GM19455 (cell line): ENCODE measurements at regions not wholly inside any gene's neighbourhood (a gene's known extent, or its start where the extent isn't known, plus 50 kb on each side); places are given as distances from the start of the nearest gene placed in this dataset.

Source experiments
- ATAC-seq: cut with Tn5 transposase; IDR thresholded peaks from one replicate; pipeline ENCODE4 v1.9.1; 2021; ENCODE audit not compliant: unreplicated experiment

GRCh38 chr20:39547546-39548408 lies 585.6 kb downstream of the DHX35 start:
- no peak for ATAC-seq

- ATAC-seq = no peak
These were observed 579.1 kb downstream of the DHX35 start for GRCh38 chr20:39541136-39541803.

GRCh38 chr20:39538317-39538716 lies 576.2 kb downstream of the DHX35 start:
- ATAC-seq = no peak

GRCh38 chr20:39535301-39535700 lies 573.2 kb downstream of the DHX35 start:
- no peak for ATAC-seq

- no peak for ATAC-seq
These were observed 572.7 kb downstream of the DHX35 start for GRCh38 chr20:39534846-39535245.

- ATAC-seq = no peak
These were observed 571.7 kb downstream of the DHX35 start for GRCh38 chr20:39533858-39534257.

- ATAC-seq = no peak
These were observed 570.1 kb downstream of the DHX35 start for GRCh38 chr20:39532205-39532604.

- no peak for ATAC-seq
These were observed 566.3 kb downstream of the DHX35 start for GRCh38 chr20:39528436-39528835.

GRCh38 chr20:39524371-39524911 lies 562.3 kb downstream of the DHX35 start:
- no peak for ATAC-seq

- no peak for ATAC-seq
These were observed 561.3 kb downstream of the DHX35 start for GRCh38 chr20:39523405-39523804.

GRCh38 chr20:39518654-39519053 lies 556.5 kb downstream of the DHX35 start:
- ATAC-seq = no peak

GRCh38 chr20:39516964-39517363 lies 554.8 kb downstream of the DHX35 start:
- no peak for ATAC-seq

GRCh38 chr20:39504710-39505094 lies 542.6 kb downstream of the DHX35 start:
- ATAC-seq = no peak

- ATAC-seq = no peak
These were observed 542.0 kb downstream of the DHX35 start for GRCh38 chr20:39503902-39504709.

GRCh38 chr20:39492223-39492797 lies 530.2 kb downstream of the DHX35 start:
- ATAC-seq = no peak

- no peak for ATAC-seq
These were observed 529.6 kb downstream of the DHX35 start for GRCh38 chr20:39491711-39492110.

- ATAC-seq = no peak
These were observed 527.9 kb downstream of the DHX35 start for GRCh38 chr20:39489986-39490560.

- ATAC-seq = no peak
These were observed 518.3 kb downstream of the DHX35 start for GRCh38 chr20:39480276-39481043.

- ATAC-seq = no peak
These were observed 517.2 kb downstream of the DHX35 start for GRCh38 chr20:39479196-39479810.
